HEK293T (cell line): ENCODE measurements at regions not wholly inside any gene's neighbourhood (a gene's known extent, or its start where the extent isn't known, plus 50 kb on each side); places are given as distances from the start of the nearest gene placed in this dataset.
"Not testable (repeated sequence)": the region's sequence is repeated elsewhere in the genome, so short reads cannot be mapped to it uniquely, and the experiment has no call there.

ENCODE experiments used
- CTCF ChIA-PET: fragments of 350-600 bp; formaldehyde crosslinking; extraction: SDS; loops from one replicate; lab custom pipeline; 2021; ENCODE audit warnings: antibody characterized with exemption, inconsistent platforms; lab: Yijun Ruan, JAX
- POLR2A ChIA-PET: fragments of 350-600 bp; formaldehyde crosslinking; extraction: SDS; loops from one replicate; lab custom pipeline; 2020; ENCODE audit warnings: antibody characterized with exemption, inconsistent platforms; lab: Yijun Ruan, JAX
- DNase-seq: peaks from one replicate; pipeline ENCODE4 v3.0.0; 2012; ENCODE audit warnings: mixed read lengths; ENCODE audit errors: extremely low spot score
- ARNT ChIP-seq: fragments of 450-650 bp; IDR thresholded peaks from 2 replicates; pipeline ENCODE4 v1.6.1; 2017; ENCODE audit warnings: mild to moderate bottlenecking
- BHLHE40 ChIP-seq: fragments of 450-650 bp; IDR thresholded peaks from 2 replicates; pipeline ENCODE4 v1.6.1; 2016; ENCODE audit warnings: mild to moderate bottlenecking, moderate library complexity, borderline replicate concordance
- CTBP1 ChIP-seq: fragments of 450-650 bp; IDR thresholded peaks from 2 replicates; pipeline ENCODE4 v1.6.1; 2016; ENCODE audit warnings: borderline replicate concordance
- ELF4 ChIP-seq: fragments of 450-650 bp; IDR thresholded peaks from 2 replicates; pipeline ENCODE4 v1.6.1; 2017; ENCODE audit warnings: antibody characterized with exemption
- FOXA1 ChIP-seq: fragments of 450-650 bp; IDR thresholded peaks from 2 replicates; pipeline ENCODE4 v1.6.1; 2016; ENCODE audit warnings: mild to moderate bottlenecking
- FOXK2 ChIP-seq: fragments of 450-650 bp; IDR thresholded peaks from 2 replicates; pipeline ENCODE4 v1.6.1; 2016; ENCODE audit warnings: mild to moderate bottlenecking
- FOXM1 ChIP-seq: fragments of 450-650 bp; IDR thresholded peaks from 2 replicates; pipeline ENCODE4 v1.6.1; 2017; ENCODE audit warnings: mild to moderate bottlenecking, borderline replicate concordance
- HDGF ChIP-seq: fragments of 450-650 bp; IDR thresholded peaks from 2 replicates; pipeline ENCODE4 v1.6.1; 2017; ENCODE audit warnings: antibody characterized with exemption, borderline replicate concordance
- L3MBTL2 ChIP-seq: fragments of 450-650 bp; conservative IDR thresholded peaks from 2 replicates; pipeline ENCODE4 v1.6.1; 2016; ENCODE audit warnings: mild to moderate bottlenecking
- LEF1 ChIP-seq: fragments of 450-650 bp; IDR thresholded peaks from 2 replicates; pipeline ENCODE4 v1.6.1; 2017; ENCODE audit warnings: mild to moderate bottlenecking, borderline replicate concordance
- NFRKB ChIP-seq: fragments of 450-650 bp; IDR thresholded peaks from 2 replicates; pipeline ENCODE4 v1.6.1; 2016; ENCODE audit warnings: mild to moderate bottlenecking, moderate library complexity
- PKNOX1 ChIP-seq: fragments of 450-650 bp; IDR thresholded peaks from 2 replicates; pipeline ENCODE4 v1.6.1; 2016
- SP1 ChIP-seq: fragments of 450-650 bp; IDR thresholded peaks from 2 replicates; pipeline ENCODE4 v1.6.1; 2017
- SUZ12 ChIP-seq: fragments of 450-650 bp; IDR thresholded peaks from 2 replicates; pipeline ENCODE4 v1.6.1; 2016; ENCODE audit warnings: mild to moderate bottlenecking
- TARDBP ChIP-seq: fragments of 450-650 bp; IDR thresholded peaks from 2 replicates; pipeline ENCODE4 v1.6.1; 2016
- ZNF384 ChIP-seq: fragments of 450-650 bp; IDR thresholded peaks from 2 replicates; pipeline ENCODE4 v1.6.1; 2016

- no peak for TF ChIP-seq SUZ12
- no peak for DNase-seq
- ChIA-PET CTCF (no interaction called here), POLR2A (no interaction called here)
Observed at GRCh38 chr15:81792646-81793045, 253.2 kb downstream of the MEX3B start.

GRCh38 chr15:81791322-81791721, 254.5 kb downstream of the MEX3B start:
- CTCF ChIA-PET, DNase-seq, POLR2A ChIA-PET: not testable (repeated sequence)

GRCh38 chr15:81789403-81789802, 256.4 kb downstream of the MEX3B start:
- CTCF ChIA-PET: no interaction called here
- POLR2A ChIA-PET: no interaction called here
- DNase-seq: no peak
- no peak for TF ChIP-seq L3MBTL2
- no peak for TF ChIP-seq NFRKB
- no peak for TF ChIP-seq ELF4
- TF ChIP-seq SUZ12: no peak
- TF ChIP-seq SP1: no peak
- no peak for TF ChIP-seq TARDBP
- TF ChIP-seq CTBP1: no peak

GRCh38 chr15:81786776-81787175, 259.0 kb downstream of the MEX3B start:
- CTCF ChIA-PET: no interaction called here

GRCh38 chr15:81785679-81786078, 260.1 kb downstream of the MEX3B start:
- DNase-seq: no peak
- CTCF ChIA-PET: no interaction called here
- POLR2A ChIA-PET: interaction anchor here (1.8 kb wide), 1 partner anchor 14 kb away, joined by 4 read pairs; no protein-coding TSS in a partner anchor
- no peak for TF ChIP-seq ELF4
- TF ChIP-seq FOXM1: no peak
- no peak for TF ChIP-seq LEF1
- no peak for TF ChIP-seq SP1
- no peak for TF ChIP-seq SUZ12

More at GRCh38 chr15:81786776-81787175, 259.0 kb downstream of the MEX3B start:
- DNase-seq: no peak
- POLR2A ChIA-PET: no interaction called here
- TF ChIP-seq LEF1: no peak
- no peak for TF ChIP-seq NFRKB
- TF ChIP-seq L3MBTL2: no peak
- no peak for TF ChIP-seq SP1
- TF ChIP-seq ARNT: no peak
- no peak for TF ChIP-seq ZNF384
- no peak for TF ChIP-seq FOXA1
- no peak for TF ChIP-seq BHLHE40
- TF ChIP-seq TARDBP: no peak
- TF ChIP-seq SUZ12: no peak
- TF ChIP-seq CTBP1: no peak
- no peak for TF ChIP-seq FOXM1
- TF ChIP-seq PKNOX1: no peak
- TF ChIP-seq HDGF: no peak
- TF ChIP-seq ELF4: no peak
- TF ChIP-seq FOXK2: no peak

- TF ChIP-seq SUZ12: no peak
- TF ChIP-seq ARNT: no peak
- no peak for TF ChIP-seq BHLHE40
- TF ChIP-seq NFRKB: no peak
- no peak for TF ChIP-seq LEF1
- no peak for TF ChIP-seq TARDBP
- TF ChIP-seq PKNOX1: no peak
- TF ChIP-seq SP1: no peak
- no peak for TF ChIP-seq FOXM1
- TF ChIP-seq ELF4: no peak
- no peak for TF ChIP-seq ZNF384
- TF ChIP-seq FOXK2: no peak
- no peak for DNase-seq
- ChIA-PET CTCF (no interaction called here), POLR2A (interaction anchor here (1.8 kb wide), 1 partner anchor 13 kb away, joined by 4 read pairs; no protein-coding TSS in a partner anchor)
Observed at GRCh38 chr15:81785181-81785580, 260.6 kb downstream of the MEX3B start.

- CTCF ChIA-PET: no interaction called here
Observed at GRCh38 chr15:81784751-81785150, 261.1 kb downstream of the MEX3B start.

GRCh38 chr15:81783586-81783985, 262.2 kb downstream of the MEX3B start:
- CTCF ChIA-PET: no interaction called here
- DNase-seq: no peak
- POLR2A ChIA-PET: no interaction called here
- TF ChIP-seq FOXM1: no peak
- no peak for TF ChIP-seq FOXK2
- no peak for TF ChIP-seq ARNT
- no peak for TF ChIP-seq SUZ12
- no peak for TF ChIP-seq BHLHE40
- TF ChIP-seq TARDBP: no peak
- no peak for TF ChIP-seq CTBP1
- no peak for TF ChIP-seq NFRKB
- no peak for TF ChIP-seq HDGF
- no peak for TF ChIP-seq ZNF384
- no peak for TF ChIP-seq ELF4
- TF ChIP-seq PKNOX1: no peak
- no peak for TF ChIP-seq FOXA1
- no peak for TF ChIP-seq SP1
- TF ChIP-seq L3MBTL2: no peak
- no peak for TF ChIP-seq LEF1

More at GRCh38 chr15:81784751-81785150, 261.1 kb downstream of the MEX3B start:
- DNase-seq: no peak
- POLR2A ChIA-PET: interaction anchor here (1.8 kb wide), 1 partner anchor 13 kb away, joined by 4 read pairs; no protein-coding TSS in a partner anchor
- TF ChIP-seq BHLHE40 (no peak), FOXA1 (no peak)
